ENCODE measurements at regions not wholly inside any gene's neighbourhood (a gene's known extent, or its start where the extent isn't known, plus 50 kb on each side); places are given as distances from the start of the nearest gene placed in this dataset.

DNA sequence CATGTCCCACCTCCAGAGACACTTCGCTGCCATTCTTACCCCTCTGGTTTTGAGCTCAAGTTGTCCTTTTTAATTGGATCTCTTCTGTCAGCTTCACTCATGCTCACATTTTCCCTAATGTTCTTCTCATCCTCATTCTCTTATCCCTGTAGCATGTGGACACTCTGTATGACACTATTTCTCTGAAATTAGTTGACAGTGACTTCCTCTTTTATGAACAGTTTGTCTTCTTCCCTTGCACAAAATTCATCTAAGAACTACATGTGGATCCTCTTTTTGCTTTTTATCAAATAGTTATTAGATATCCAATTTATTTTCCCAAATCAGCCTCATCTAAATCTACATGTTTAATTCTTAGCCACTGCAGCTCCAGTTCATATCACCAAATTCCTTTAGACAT lies 676.2 kb downstream of the MAT2B start:
- in situ Hi-C loops (cut with MboI; ENCODE audit: low sequenced_read_pairs), result no loop called here

DNA sequence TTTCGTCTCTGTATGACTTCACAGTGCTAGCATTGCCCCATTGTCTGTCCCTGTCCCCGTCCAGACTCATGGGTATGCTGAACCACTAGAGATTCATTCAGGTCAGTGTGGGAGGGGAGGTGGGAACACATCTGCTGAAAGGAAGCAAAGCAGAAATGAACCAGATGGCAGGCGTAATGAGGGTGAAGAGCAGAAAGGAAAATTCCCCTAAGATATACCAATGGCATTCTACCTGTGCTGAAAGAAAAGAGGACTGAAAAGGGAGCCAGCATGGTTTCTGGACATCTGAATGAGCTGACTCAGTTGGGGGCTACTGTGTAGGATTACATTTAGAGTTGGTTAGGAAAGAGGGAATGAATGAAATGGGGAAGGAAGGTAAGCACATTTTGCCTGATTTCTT lies 678.7 kb downstream of the MAT2B start:
- in situ Hi-C loops (cut with MboI; ENCODE audit: low sequenced_read_pairs), result no loop called here

DNA sequence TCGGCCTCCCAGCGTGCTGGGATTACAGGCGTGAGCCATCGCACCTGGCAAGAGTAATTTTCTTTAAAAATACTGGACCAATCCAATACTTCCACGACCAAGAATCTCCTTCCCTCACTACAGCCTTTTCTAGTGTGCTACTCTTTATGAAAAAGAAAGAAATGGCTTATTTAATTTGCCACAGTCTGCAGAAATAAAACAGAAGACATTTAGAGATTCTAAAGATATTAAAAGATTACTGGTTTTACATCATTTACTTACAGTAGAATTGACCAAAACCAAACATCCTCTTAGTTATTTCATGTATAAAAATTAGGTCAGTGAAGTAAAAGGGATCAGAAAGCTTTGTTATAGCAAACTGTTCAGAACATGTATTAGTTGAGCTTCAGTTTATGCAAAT lies 679.6 kb downstream of the MAT2B start:
- in situ Hi-C loops (cut with MboI; ENCODE audit: low sequenced_read_pairs), result no loop called here

DNA sequence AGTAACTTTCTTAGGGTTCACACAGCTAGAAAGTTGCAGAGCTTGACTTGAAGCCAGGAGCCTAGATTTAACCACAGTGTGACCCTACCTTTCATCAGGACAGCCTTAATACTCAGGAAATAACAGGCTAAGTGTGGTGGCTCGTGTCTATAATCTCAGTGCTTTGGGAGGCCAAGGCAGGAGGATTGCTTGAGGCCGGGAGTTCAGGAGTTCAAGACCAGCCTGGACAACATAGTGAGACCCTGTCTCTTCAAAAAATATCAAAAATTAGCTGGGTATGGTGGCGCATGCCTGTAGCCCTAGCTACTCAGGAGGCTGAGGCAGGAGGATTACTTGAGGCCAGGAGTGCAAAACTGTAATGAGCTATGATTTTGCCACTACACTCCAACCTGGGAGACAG lies 681.1 kb downstream of the MAT2B start:
- in situ Hi-C loops (cut with MboI; ENCODE audit: low sequenced_read_pairs), result no loop called here

DNA sequence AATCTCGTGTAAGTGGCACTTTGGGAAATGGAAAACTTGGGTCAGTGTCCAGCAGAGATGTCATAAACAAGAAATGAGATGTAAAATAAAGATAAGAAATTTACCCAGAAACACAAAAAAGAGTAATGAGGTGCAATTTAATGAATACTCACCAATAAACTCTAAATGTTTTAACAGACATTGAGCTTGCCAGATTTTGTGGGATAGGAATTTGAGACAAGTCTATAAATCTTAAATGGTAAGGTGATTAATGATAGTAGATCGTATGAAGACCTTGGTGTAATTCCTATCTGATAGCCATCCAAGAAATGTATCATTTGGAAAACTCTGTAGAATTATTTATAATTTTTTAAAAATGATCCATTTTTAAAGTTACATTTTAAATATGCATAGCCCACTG lies 682.4 kb downstream of the MAT2B start:
- in situ Hi-C loops (cut with MboI; ENCODE audit: low sequenced_read_pairs), result no loop called here

DNA sequence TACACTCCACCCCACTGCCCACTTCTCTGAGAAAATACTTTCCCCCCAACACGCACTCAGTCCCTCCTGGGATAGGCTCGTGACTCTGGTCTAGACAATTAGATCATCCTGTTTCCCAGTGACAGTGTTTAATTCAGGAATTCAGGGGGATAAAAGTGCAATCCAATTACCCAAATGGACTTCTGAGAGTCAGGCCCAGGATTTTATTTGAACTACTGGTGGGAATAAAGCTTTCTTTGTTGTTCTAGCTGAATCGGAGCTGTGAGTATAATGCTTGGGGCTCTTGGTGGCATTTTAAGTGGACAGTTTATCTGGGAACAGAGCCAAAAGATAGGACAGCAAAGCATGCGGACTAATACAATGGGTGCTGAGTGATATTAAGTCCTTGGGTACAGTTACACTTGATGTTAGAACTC lies 683.3 kb downstream of the MAT2B start:
- in situ Hi-C loops (cut with MboI; ENCODE audit: low sequenced_read_pairs), result no loop called here

DNA sequence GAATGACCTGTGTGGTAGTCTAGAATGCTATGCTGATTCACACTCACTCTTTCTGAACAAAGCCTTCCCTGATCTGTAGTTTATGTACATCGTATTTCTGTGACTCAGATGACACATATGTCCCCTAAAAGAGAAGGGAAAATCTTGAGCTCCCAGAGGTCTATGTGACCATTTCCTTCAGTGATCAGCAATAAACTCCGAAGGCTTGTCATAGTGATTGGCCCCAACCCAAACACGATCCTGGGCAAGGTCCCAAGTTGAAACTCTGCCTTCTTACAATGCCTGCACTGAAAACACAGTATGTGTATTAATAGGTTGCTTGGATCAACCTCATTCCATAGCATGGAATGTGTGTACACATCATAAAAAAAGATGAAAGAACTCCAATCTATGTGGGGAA lies 685.8 kb downstream of the MAT2B start:
- in situ Hi-C loops (cut with MboI; ENCODE audit: low sequenced_read_pairs), result no loop called here

DNA sequence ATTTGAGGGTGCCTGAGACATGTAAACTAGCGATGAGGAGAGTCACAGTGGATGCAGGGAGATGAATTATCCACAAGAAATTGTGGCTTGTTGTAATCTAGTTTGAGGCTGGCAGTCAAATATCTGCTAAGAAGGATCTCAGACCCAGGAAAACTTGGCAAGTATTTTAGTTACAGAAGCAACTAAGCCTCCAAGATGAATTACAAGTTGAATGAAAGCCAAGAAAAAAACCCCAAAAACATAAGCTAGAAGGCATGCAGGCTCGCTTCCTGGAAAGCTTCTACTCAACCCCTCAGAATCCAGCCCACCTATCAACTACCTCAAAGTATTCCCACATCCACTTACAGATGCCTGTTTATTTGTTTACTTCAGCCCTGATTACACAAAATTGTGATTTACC lies 696.9 kb downstream of the MAT2B start:
- in situ Hi-C loops (cut with MboI; ENCODE audit: low sequenced_read_pairs), result no loop called here

DNA sequence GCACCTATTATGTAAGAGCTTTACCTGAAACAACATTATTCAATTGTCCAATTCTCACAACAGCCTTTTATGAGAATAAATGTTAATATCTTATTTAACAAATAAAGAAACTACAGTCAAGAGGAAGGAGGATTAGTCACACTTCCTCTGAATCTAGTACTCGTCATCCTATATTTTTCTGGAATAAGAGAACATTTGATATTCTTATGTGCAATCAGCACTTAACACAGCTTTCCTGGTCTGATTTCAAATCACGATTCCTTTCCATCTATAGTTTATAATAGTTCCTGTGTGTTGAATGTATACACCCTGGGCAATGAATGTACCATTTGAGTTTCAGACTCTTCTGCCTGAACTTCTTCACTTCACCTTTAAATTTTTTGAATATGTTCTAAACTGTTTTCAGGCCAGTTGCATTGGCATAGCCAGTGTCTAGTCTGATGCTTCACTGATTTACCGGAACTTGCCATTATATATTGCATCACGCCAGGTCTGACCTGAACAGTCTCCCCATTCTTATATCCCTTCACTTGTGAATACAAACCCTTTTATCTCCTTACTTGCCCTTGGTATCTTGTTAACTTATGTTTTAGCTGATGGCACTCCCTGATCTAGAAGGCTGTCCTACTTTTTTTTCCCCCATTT lies 698.3 kb downstream of the MAT2B start:
- in situ Hi-C loops (cut with MboI; ENCODE audit: low sequenced_read_pairs), result no loop called here

DNA sequence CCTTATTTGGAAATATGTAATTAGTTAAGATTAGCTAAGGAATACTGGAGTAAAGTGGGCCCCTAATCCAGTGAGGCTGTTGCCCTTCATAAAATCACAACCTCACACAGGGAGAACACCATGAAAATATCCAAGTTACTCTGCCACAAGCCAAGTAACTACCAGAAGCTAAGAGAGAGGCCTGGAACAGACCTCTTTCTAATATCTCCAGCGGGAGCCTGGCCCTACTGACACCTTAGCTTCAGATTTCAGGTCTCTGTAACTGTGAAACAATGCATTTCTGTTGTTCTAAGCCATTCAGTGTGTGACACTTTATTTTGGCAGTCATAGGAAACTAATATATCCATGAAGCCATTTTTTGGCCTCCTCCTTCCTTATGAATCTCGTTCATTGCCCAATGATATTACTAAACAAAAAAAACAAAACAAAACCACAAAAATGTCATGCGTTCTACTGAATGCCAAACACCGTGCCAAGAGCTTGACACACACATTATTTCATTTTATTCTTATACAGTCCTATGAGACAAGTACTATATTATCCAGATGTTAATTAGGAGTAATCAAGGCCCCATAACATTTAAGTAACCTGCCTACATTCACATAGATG lies 699.0 kb downstream of the MAT2B start:
- in situ Hi-C loops (cut with MboI; ENCODE audit: low sequenced_read_pairs), result no loop called here

DNA sequence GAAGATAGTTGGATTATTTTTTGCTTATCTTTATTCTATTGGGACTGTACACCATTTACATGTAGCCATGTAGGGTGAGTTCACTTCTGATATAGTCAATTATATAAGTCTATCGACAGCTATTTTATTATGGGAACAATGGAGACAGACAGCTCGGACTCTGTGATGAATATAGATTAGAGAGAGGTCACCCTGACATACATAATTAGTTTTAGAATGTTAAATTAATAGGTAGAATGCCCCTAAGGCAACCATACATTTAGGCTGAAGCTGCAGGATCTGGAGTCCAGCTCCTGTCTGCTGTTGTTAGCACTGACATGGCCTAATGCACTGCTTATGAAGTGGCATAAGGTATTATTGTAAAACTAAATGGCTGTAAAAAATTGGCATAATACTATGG lies 700.8 kb downstream of the MAT2B start:
- in situ Hi-C loops (cut with MboI; ENCODE audit: low sequenced_read_pairs), result no loop called here

DNA sequence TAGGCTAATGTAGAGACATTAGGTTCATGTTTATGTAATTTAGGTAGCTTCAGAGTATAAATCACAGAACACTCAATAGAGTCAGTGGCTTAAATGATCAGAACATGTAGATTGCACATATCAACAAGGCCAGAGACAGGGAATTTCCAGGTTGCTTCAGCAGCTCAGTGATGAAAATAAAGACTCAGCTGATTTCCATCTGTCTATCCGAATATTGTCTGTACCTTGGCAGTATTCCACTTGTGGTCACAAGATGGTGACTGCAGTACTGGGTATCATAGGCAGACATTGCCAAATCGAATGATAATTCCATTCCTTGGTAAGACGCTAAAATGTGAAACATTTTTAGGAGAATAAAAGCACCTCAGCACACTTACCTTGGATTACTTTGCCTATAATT lies 702.2 kb downstream of the MAT2B start:
- in situ Hi-C loops (cut with MboI; ENCODE audit: low sequenced_read_pairs), result no loop called here

DNA sequence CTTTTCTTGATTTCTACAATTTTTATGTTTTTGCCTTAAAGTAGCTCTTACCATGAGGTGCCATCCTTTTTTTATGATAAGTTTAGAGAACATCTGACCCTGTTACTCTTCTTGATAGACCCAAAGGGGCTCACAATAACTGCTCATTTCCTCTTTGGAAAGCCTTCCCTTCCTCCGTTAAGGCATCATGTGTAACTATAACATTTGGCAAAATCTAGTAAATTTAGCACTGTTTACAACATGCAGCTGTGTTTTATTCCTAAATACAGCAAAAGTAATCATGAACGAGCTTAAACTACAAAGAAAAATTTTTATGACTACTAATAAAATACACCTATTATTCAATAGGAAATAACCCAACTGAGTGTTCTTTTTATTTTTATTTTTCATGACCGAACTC lies 705.1 kb downstream of the MAT2B start:
- in situ Hi-C loops (cut with MboI; ENCODE audit: low sequenced_read_pairs), result no loop called here

DNA sequence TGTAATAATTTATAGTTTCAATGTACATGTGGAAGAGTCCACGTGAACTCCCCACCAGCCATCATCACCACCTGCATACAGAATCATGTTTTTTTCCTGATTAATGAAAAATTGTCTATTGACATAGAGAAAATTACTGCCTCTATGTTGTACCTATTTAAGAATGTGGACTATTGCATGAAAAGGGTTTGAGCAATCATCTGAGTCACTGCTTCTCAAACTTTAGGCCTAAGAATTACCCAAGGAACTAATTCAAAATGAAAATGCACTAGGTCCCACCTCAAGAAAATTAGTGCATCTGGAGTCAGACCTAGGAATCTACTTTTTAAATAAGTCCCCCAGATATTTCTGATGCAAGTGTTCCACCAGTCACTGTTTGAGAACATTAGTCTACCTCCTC lies 709.3 kb downstream of the MAT2B start:
- in situ Hi-C loops (cut with MboI; ENCODE audit: low sequenced_read_pairs), result no loop called here

DNA sequence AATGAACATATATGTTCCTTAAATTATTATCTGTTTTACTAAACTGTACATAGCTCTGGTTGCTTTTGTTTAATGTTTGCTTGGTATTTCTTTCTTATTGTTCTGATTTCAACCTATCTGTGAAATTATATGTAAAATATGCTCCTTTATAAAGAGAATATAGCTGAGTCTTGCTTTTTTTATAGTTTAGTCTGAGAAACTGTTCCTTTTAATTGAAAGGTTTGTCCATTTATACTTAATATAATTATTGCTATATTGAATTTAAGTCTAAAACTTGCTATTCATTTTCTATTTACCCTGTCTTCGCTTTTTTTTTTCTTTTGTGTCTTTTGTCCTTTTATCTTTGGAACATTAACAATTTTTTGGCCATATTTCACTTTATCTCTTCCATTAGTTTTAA lies 712.0 kb downstream of the MAT2B start:
- in situ Hi-C loops (cut with MboI; ENCODE audit: low sequenced_read_pairs), result no loop called here

DNA sequence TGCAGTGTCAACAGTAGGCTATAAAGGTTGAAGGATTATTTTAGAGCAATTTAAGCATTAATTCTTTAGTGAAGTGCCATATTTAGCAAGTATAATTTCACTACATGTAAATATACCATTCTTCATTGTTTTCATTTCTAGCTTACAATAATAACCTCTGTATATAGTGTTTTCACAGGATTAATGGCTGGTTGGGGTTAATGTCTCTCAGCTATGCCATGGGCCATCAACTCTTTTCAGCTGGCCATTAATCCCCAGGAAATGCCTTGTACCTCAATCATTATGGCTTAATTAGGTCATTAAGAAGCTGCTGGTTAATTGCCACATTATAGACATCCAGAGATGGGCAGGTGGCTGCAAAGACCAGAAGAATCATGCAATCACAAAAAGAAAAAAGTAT lies 715.1 kb downstream of the MAT2B start:
- in situ Hi-C loops (cut with MboI; ENCODE audit: low sequenced_read_pairs), result no loop called here

DNA sequence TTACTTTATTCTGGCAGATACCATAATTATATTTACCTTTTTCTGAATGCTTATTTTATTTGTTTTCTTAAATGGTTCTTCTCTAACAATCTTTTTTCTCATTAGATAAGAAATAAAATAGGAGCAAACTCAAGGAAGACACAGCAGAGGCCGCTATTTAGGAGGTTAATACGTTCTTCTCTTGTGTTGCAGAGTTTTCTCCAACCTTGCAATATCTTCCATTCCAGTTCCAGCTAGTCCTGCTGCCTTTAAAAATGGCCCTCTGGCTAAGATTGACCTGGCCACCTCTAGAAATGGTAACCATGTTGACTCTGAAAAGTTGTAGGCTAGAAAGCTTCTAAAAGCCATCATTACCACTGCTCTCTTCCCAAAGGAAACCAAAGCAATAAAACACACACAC lies 718.8 kb downstream of the MAT2B start:
- in situ Hi-C loops (cut with MboI; ENCODE audit: low sequenced_read_pairs), result no loop called here

DNA sequence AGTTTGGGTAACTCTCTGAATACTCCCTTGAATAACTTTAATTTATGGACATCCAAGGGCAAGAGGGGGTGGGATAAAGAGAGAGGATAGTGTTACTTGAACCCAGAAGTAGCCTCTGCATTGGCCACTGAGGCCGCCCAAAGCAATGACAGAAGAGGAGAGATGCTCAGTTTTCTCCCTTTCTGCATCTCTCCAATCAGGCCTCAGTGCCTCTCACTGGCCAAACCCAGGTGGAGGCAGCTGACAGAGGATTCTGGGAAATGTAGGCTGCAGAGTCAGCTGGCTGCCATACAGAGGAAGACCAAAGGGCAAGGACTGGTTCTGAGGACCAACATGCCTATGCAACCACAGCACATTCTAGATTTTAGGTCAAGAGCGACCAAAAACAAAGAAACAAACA lies 719.4 kb downstream of the MAT2B start:
- in situ Hi-C loops (cut with MboI; ENCODE audit: low sequenced_read_pairs), result no loop called here

DNA sequence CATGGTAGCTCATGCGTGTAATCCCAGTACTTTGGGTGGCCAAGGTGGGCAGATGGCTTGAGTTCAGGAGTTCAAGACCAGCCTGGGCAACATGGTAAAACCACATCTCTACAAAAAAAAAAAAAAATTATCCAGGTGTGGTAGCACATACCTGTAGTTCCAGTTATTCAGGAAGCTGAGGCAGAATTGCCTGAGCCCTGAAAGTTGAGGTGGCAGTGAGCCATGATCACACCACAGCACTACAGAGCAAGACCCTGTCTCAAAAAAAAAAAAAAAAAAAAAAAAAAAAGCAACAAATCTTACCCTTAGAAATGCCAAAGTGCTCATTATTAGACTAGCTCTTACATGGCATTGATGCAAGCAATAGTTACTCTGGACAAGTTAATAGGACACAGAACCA lies 724.9 kb downstream of the MAT2B start:
- in situ Hi-C loops (cut with MboI; ENCODE audit: low sequenced_read_pairs), result no loop called here

DNA sequence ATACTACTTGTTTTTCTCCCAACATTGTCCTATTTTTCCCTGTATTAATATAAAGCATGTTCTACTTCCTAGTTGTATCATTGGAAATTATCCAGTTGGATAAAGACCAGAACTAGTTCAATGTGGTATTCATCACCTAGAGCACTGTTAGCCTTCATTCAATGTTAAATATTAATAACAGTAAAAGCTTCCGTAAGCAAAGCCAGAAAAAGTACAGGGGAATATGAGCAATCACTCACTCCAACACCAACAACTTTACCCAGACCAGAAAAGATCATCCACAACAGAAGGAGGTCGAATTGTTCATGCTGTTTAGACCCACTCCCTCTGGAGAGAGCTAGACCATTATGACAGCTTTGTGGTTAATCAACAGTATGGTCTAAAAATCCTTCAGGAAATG lies 728.4 kb downstream of the MAT2B start:
- in situ Hi-C loops (cut with MboI; ENCODE audit: low sequenced_read_pairs), result no loop called here

DNA sequence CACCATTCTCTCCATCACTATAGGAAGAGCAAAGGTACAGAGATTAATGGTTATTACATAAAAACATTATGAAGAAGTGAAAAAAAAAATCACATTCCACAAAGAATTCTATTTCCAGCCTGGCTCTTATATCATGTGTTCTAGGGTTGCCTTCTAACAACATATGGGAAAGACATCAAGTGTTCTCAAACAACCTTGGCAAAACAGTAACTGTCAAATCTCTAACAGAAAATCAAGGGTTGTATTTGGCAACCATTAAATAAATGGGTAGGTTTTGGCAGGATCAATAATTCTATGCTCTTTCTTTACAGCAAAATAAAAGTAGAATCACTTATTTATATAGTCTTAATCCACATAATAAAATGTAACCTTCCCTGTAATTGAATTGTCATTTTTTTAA lies 728.9 kb downstream of the MAT2B start:
- in situ Hi-C loops (cut with MboI; ENCODE audit: low sequenced_read_pairs), result no loop called here

DNA sequence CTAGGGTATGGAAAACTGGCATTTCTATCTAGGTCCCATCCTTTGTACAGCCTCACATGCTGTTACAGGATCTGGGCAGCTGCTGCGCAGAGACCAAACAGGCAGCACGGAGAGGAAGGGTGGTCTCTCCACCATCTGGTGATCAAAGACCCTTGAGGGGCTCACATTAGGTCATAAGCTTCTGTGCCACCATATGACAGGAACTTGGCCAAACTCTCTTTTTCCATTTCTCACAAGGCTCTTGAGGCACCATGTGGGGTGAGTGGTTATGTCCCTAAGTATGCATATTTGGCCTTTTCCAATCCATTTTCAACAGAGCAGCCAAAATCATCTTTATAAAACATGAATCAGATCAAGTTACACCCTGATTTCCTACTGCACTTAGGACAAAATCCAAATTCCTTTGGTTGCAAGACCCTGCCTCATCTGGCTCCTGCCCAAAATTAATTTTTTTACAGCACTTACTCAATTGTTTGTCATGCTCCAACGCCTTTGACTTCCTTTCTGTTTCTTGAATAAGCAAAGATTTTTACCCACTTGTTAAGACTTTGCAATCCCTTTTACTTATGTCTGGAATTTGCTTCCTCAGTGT lies 730.0 kb downstream of the MAT2B start:
- in situ Hi-C loops (cut with MboI; ENCODE audit: low sequenced_read_pairs), result no loop called here

DNA sequence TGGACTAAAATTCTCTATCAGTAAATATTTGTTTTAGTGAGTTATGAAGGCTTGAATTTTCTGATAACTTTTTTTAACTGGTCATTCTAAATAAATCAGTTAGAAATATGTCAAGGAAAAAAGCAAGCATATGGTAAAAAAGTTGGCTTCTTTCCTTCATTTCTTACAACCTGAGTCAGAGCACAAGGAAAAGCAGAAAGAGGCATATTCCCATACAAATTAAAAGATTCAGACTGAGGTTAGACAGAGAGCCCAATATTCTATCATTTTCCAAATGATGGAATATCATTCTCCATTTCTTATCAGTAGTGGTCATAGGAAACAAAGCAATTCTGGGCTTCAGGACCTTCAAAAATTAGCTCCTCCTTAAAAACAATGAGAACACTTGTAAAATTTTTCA lies 732.1 kb downstream of the MAT2B start:
- in situ Hi-C loops (cut with MboI; ENCODE audit: low sequenced_read_pairs), result no loop called here

Data from HL-60/S4 (cell line).